Vagina (tissue), 2 donors: ENCODE measurements at regions not wholly inside any gene's neighbourhood (a gene's known extent, or its start where the extent isn't known, plus 50 kb on each side); places are given as distances from the start of the nearest gene placed in this dataset.

Experiments
- CTCF ChIP-seq, 3 experiments: fragments of 450-650 bp in 2 of 3; fragments of 200-600 bp in 1 of 3; sonication (generic) in 1 of 3; IDR thresholded peaks; one replicate each; pipeline ENCODE4 v1.5.1; 2017 to 2019; ENCODE audit warnings: antibody characterized with exemption in 3 of 3, mild to moderate bottlenecking in 2 of 3, moderate library complexity in 2 of 3
- POLR2A ChIP-seq, 2 donors: fragments of 450-650 bp; IDR thresholded peaks; one replicate each; pipeline ENCODE4 v1.6.1; 2017; ENCODE audit warnings: antibody characterized with exemption in 2 of 2, mild to moderate bottlenecking in 2 of 2, moderate library complexity in 2 of 2
- POLR2AphosphoS5 ChIP-seq, 2 donors: sonication (generic); formaldehyde crosslinking; IDR thresholded peaks; one replicate each; pipeline ENCODE4 v1.9.0; 2017; ENCODE audit warnings: antibody characterized with exemption in 2 of 2, mild to moderate bottlenecking in 2 of 2, low read depth in 1 of 2; ENCODE audit not compliant: insufficient read depth in 1 of 2

DNA sequence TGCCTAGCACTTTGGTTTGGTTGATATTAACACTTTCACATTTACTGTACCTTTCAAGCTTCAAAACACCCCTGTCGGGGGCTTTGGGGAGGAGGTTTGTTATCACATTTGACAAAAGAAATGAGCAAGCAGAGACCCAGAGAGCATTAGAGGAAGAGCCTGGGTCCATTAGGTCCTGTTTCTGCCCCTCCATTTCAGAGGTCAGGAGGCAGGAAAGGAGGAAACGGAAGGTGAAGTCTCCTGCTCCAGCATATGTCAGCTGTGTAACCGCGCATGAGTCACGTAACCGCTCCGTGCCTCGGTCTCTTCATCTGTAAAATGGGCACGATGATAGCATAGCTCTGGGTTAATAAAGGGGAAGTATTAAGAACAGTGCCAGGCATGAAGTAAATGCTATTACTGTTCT lies 201.9 kb upstream of the BCOR start:
- TF ChIP-seq CTCF (IDR thresholded peaks at IDR 0.05) (no peak), POLR2A (IDR thresholded peaks at IDR 0.05) (no peak), POLR2AphosphoS5 (IDR thresholded peaks at IDR 0.05; ENCODE audit: insufficient read depth in 1 of 2, low read depth in 1 of 2) (no peak)
